ENCODE measurements at regions not wholly inside any gene's neighbourhood (a gene's known extent, or its start where the extent isn't known, plus 50 kb on each side); places are given as distances from the start of the nearest gene placed in this dataset.

DNA sequence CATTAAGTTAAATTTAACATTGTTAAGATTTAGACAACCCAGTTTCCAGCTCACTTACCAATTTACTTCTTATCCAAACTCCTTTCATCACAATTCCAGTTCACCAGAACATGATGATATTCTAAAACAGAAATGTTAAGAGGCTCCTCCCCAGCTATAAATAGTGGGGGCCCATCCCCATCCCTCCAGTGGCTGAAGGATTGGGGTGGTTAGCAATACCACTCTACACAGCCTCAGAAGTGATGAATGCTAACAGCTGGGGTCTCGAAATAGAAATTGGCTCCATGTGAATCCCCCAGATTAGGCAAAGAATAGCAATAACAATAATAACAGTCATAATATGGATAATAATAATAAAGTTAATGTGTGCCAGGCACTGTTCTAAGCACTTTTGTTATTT lies 97.9 kb upstream of the NCAM1 start:
- no peak overlapping the region for H3K4me3 ChIP-seq
- peak overlapping the region; percentile 27 to 66 for H3K27ac ChIP-seq
- no peaks in the 10 kb centered on the region for H3K36me3 ChIP-seq
- no peaks in the 10 kb centered on the region for H3K27me3 ChIP-seq
- no peak for DNase-seq (ENCODE audit: low spot score)
- H3K4me1 ChIP-seq: peaks cover 0 to 11% of the 10 kb centered on the region in 2 donors
- TF ChIP-seq, protein P1, sequence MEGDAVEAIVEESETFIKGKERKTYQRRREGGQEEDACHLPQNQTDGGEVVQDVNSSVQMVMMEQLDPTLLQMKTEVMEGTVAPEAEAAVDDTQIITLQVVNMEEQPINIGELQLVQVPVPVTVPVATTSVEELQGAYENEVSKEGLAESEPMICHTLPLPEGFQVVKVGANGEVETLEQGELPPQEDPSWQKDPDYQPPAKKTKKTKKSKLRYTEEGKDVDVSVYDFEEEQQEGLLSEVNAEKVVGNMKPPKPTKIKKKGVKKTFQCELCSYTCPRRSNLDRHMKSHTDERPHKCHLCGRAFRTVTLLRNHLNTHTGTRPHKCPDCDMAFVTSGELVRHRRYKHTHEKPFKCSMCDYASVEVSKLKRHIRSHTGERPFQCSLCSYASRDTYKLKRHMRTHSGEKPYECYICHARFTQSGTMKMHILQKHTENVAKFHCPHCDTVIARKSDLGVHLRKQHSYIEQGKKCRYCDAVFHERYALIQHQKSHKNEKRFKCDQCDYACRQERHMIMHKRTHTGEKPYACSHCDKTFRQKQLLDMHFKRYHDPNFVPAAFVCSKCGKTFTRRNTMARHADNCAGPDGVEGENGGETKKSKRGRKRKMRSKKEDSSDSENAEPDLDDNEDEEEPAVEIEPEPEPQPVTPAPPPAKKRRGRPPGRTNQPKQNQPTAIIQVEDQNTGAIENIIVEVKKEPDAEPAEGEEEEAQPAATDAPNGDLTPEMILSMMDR (IDR thresholded peaks at IDR 0.05): no peak
- peaks cover 0 to 21% of the 10 kb centered on the region in 2 donors for H3K9me3 ChIP-seq

DNA sequence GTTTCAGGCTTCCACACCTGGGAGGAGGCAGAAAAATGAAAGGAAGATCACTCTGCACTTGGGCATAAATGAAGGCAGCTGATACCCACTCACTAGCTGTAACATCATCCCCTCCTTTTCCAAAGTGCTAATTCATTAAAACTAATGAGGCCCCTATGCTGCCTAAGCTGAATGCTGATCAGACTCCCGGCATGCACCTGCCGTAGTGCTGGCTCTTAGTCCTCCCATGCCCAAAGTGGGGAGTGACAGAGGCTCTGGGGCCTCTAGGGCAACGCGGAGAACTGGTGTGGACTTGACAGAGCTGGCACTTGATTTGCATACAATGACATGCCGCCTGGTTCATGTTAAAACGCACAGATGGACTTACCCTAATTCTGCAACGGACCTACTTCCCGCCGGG lies 96.5 kb upstream of the NCAM1 start:
- no peaks in the 10 kb centered on the region for H3K36me3 ChIP-seq
- peak overlapping the region in 1 of 2 donors; percentile 66 for H3K27ac ChIP-seq
- peaks cover 0 to 11% of the 10 kb centered on the region in 2 donors for H3K4me1 ChIP-seq
- no peaks in the 10 kb centered on the region for H3K27me3 ChIP-seq
- no peak overlapping the region for H3K4me3 ChIP-seq
- DNase-seq (ENCODE audit: low spot score): no peak
- H3K9me3 ChIP-seq: peaks cover 0 to 21% of the 10 kb centered on the region in 2 donors
- TF ChIP-seq, protein P1 (IDR thresholded peaks at IDR 0.05): no peak

DNA sequence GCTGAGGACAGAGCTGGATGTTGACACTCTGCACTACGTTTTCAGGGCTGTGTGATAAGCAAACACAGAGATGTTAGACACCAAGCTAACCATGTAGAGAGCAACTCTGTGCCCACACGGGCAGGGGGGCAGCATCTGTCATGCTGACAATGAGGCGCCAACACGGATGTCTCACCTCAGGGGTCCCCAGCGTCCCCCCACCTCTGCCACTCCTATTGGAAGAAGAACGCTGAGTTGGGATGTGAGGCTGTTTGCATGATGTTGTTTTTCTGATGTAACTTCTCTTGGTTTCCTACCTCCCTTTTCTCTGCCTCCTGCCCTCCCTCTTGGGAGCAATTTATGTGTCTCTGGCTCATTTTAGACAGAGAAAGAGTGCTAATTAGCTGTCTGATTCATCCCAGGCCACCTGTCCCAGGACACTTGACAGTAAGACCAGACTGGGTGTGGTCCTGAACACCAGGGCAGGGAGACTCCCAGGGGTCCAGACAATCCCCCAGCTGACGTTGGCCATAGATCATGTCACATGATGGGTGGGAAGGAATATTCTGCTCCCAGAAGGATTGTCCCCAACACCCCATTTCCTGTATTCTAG lies 89.2 kb upstream of the NCAM1 start:
- Histone ChIP-seq H3K9me3 (no peaks in the 10 kb centered on the region), H3K4me3 (no peak overlapping the region), H3K27ac (no peak overlapping the region), H3K4me1 (no peaks in the 10 kb centered on the region), H3K27me3 (no peaks in the 10 kb centered on the region), H3K36me3 (no peaks in the 10 kb centered on the region)
- TF ChIP-seq, protein P1 (IDR thresholded peaks at IDR 0.05): no peak
- DNase-seq (ENCODE audit: low spot score): no peak

DNA sequence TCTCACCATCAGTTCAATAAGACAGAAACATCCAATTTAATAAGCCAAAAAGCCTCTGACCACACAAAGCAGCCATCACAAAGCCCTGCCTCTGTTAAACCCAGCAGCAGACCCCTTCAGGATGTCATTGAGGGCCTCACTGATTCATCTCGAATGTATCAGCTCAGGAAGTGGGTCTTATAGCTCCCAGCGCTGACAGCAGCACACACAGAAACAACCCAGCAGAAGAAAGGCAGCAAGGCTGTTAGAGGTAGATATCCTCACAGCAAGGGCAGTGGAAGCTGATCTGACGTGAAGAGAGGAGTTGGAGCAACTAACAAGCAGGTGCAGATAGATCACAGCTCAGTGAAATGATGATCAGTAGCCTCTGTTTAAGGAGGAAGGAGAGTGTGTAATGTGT lies 86.2 kb upstream of the NCAM1 start:
- no peaks in the 10 kb centered on the region for H3K27me3 ChIP-seq
- no peaks in the 10 kb centered on the region for H3K9me3 ChIP-seq
- no peak overlapping the region for H3K4me3 ChIP-seq
- no peak overlapping the region for H3K27ac ChIP-seq
- no peaks in the 10 kb centered on the region for H3K4me1 ChIP-seq
- DNase-seq (ENCODE audit: low spot score): no peak
- TF ChIP-seq, protein P1 (IDR thresholded peaks at IDR 0.05): no peak
- no peaks in the 10 kb centered on the region for H3K36me3 ChIP-seq

DNA sequence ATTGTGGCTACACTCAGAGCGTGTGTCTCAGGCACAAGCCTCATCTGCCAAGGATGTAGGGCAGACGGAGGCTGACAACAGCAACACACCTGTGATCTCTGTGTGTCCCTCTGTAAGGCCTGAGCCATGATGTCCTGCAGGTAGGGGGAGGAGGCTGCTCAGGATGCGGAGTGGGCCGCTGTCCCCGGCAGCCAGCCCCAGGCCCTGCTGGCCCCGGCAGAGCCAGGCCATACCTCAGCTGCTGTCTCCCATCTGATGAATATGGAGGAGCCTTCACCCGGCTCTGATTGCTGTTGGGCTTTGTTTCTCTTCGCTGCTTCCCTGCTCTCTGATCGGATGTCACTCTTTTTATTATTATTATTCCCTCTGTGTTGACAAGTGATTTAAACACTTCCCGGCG lies 83.6 kb upstream of the NCAM1 start:
- TF ChIP-seq, protein P1 (IDR thresholded peaks at IDR 0.05): no peak
- no peak for DNase-seq (ENCODE audit: low spot score)

DNA sequence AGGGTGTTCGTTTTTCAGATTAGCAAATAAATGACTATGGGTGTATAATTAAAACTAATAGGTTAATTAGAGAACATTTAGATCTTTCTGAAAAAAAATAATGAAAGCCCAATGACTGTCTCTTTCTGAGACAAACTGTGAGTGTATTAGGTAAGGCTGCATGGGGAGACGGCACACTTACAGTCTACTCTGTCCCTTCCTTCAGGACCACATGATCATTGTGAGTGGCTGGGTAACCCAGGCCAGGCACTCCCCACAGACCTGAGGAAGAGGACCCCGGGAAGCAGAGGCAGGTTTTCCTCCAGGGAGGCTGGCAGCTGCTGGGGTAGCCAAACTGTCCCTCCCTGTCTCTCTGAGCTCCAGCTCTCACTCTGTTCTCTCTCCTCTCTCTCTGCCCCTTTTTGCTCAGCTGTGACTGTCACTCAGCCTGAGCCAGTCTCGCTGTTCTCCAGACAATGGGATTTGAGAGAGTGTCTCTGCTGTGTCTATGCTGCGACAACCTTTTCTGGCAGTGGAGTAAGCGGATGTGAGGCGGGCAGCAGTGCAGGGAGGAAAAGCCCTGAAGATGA lies 83.1 kb upstream of the NCAM1 start:
- Histone ChIP-seq H3K27ac (no peak overlapping the region), H3K27me3 (no peaks in the 10 kb centered on the region), H3K36me3 (no peaks in the 10 kb centered on the region), H3K4me1 (peaks cover 0 to 14% of the 10 kb centered on the region in 2 donors), H3K4me3 (no peak overlapping the region), H3K9me3 (no peaks in the 10 kb centered on the region)
- TF ChIP-seq, protein P1 (IDR thresholded peaks at IDR 0.05): no peak
- DNase-seq (ENCODE audit: low spot score): no peak

More for the DNA sequence above, 83.6 kb upstream of the NCAM1 start:
- Histone ChIP-seq H3K27me3 (no peaks in the 10 kb centered on the region), H3K4me1 (peaks cover 0 to 8% of the 10 kb centered on the region in 2 donors), H3K9me3 (no peaks in the 10 kb centered on the region), H3K27ac (no peak overlapping the region), H3K4me3 (no peak overlapping the region), H3K36me3 (no peaks in the 10 kb centered on the region)
